SU-DHL-6 (cell line): ENCODE measurements at regions not wholly inside any gene's neighbourhood (a gene's known extent, or its start where the extent isn't known, plus 50 kb on each side); places are given as distances from the start of the nearest gene placed in this dataset.

ENCODE experiments used
- EZH2phosphoT487 ChIP-seq: fragments of 200-600 bp; sonication (generic), shearing (Covaris generic); conservative IDR thresholded peaks from 2 replicates; pipeline ENCODE4 v1.6.1; 2018; ENCODE audit warnings: mild to moderate bottlenecking, antibody characterized with exemption, low read length, moderate library complexity, mixed read lengths
- TF ChIP-seq, protein P1 (sequence below): fragments of 200-600 bp; sonication (generic); IDR thresholded peaks from one replicate; pipeline ENCODE4 v1.5.1; 2017; ENCODE audit warnings: antibody characterized with exemption, mild to moderate bottlenecking, low read length, moderate library complexity; ENCODE audit not compliant: insufficient read depth, poor library complexity, severe bottlenecking

DNA sequence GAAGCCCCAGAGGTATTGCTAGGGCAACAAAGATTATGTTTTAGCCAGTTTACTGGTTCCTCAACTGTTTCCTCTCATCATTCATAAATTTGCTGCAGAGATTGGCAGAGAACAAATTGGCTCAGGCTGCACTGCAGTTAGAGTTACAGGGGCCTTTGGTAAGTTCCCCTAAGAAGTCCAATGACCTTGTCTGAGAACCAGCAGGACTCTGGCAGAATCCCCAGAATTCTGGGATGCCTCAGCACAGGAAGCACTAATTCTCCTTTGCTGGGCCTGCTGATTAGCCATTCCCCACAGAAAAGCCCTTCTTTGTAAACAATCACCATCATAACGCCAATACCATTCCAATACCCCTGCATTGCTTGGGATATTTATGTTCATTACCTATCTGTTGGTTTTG lies 151.3 kb downstream of the USP46 start:
- TF ChIP-seq, protein P1, sequence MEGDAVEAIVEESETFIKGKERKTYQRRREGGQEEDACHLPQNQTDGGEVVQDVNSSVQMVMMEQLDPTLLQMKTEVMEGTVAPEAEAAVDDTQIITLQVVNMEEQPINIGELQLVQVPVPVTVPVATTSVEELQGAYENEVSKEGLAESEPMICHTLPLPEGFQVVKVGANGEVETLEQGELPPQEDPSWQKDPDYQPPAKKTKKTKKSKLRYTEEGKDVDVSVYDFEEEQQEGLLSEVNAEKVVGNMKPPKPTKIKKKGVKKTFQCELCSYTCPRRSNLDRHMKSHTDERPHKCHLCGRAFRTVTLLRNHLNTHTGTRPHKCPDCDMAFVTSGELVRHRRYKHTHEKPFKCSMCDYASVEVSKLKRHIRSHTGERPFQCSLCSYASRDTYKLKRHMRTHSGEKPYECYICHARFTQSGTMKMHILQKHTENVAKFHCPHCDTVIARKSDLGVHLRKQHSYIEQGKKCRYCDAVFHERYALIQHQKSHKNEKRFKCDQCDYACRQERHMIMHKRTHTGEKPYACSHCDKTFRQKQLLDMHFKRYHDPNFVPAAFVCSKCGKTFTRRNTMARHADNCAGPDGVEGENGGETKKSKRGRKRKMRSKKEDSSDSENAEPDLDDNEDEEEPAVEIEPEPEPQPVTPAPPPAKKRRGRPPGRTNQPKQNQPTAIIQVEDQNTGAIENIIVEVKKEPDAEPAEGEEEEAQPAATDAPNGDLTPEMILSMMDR: no peak
- no peak for TF ChIP-seq EZH2phosphoT487
